NCI-H82 treated with DMSO at 0.1 percent for 48 hours (cell line): ENCODE measurements at regions not wholly inside any gene's neighbourhood (a gene's known extent, or its start where the extent isn't known, plus 50 kb on each side); places are given as distances from the start of the nearest gene placed in this dataset.

Experiments used
- DNase-seq: peaks from one replicate; lab custom pipeline; 2025; ENCODE audit not compliant: unreplicated experiment; lab: John Stamatoyannopoulos, UW

- DNase-seq, result no peak
Observed at GRCh38 chr2:37781028-37781427, 109.6 kb upstream of the CDC42EP3 start.

DNA sequence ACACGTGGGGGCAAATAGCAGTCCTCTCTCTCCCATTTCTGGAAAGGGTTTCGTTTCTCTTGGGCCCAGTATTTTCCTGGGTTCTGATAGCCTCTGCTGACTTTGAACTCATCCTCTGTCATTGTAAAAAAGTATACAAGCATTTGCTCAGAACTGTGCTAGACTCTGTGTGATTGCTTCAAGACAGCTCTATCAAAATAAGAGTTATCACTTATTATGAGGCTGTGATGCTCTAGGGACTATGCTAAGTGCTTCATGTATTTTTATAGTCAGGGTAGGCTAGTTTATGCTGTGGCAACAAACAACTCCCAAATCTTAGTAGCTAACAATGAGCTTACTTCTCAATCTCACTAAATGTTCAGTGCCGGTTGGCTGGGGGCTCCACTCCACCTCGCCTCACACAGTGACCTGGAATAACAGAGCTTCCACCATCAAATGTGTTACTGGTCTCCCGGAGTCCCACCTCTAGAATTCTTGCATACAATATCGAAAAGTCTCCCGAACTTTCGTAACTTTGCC, 110.8 kb upstream of the CDC42EP3 start:
- no peak for DNase-seq

DNA sequence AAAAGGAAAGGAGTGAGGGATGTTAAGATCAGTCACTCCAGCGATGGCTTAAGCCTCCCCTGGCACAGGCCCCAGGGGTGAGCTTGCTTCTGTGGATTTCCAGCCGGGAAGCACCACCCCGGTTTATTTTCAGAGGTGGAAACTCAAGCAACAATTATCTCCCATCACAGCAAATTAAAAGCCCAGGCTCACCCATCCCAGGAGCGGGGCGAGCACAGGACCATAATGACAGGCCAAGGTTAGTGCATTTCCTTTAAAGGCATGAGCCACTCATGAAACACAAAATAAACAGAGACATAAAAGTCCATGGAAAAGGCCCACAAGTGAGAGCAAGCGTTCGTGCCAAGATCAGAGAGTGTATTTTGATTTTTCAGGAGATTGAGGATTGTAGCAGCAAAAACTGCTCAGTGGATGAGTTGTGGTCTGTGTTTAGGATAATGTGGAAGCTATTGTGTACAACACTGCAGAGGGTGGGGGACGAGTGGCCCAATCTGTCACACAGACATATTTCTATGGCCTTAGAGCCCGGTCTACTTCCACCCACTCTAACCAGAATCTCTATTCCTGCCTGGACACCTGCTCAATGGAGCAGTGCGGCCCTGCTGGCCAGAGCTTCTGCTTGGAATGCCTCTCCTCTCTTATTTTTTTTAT, 111.4 kb upstream of the CDC42EP3 start:
- no peak for DNase-seq

DNA sequence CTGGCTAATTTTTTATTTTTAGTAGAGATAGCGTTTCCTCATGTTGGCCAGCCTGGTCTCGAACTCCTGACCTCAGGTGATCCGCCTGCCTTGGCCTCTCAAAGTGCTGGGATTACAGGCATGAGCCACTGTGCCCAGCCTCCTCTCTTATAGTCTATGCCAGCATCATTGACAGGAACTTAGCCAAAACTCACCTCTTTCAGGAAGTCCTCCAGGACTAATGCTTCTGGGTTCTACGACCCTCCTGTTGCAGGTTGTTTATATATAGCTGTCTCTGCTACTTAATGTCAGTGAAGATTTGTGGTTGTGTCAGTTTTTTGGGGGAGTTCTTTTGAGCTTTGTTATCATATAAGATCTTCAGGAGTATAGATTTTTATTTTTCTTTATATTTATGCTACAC, 112.1 kb upstream of the CDC42EP3 start:
- DNase-seq, result no peak

- no peak for DNase-seq
Observed at GRCh38 chr2:37784071-37784758, 112.8 kb upstream of the CDC42EP3 start.

DNA sequence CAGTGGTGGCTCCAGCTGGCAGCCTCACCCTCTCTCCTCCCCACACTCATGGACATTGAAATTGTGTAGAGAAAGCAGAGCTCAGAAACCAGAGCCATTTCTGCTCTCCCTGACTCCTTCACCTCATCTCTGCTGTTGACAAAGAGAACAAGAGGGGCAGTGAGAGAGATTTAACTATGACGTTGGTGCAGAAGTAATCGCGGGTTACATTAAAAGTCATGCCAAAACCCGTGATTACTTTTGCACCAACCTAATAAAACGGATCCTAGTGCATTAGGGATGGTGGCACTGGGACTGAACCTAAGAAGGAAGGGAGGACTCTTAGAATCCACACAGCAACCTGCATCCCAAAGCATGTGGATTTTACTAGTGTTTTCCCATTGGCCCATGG, 113.3 kb upstream of the CDC42EP3 start:
- DNase-seq, result no peak

GRCh38 chr2:37786191-37786698, 114.8 kb upstream of the CDC42EP3 start:
- no peak for DNase-seq

DNA sequence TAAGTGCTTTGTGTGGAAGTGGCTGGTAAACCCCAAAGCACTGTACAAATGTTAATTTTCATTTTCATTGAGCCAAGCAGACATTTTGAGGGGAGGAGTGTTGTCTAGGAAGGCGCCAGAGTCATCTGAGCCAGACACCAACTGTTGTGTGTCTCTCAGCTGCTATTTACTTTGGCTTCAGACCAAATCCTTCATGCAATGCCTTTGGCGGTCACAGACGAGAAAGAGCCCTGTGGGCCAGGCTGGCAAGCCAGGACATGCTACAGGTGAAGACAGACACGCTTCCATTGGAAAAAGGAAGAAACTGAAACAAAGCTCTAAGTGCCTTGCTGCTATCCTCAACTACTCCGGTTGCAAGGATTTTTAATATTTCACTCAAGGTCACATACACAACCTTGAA, 115.4 kb upstream of the CDC42EP3 start:
- DNase-seq, result no peak

- DNase-seq, result no peak
Observed at GRCh38 chr2:37788602-37789209, 117.3 kb upstream of the CDC42EP3 start.

- DNase-seq, result no peak
Observed at GRCh38 chr2:37790019-37790418, 118.6 kb upstream of the CDC42EP3 start.

GRCh38 chr2:37790462-37790861, 119.0 kb upstream of the CDC42EP3 start:
- DNase-seq, result no peak

DNA sequence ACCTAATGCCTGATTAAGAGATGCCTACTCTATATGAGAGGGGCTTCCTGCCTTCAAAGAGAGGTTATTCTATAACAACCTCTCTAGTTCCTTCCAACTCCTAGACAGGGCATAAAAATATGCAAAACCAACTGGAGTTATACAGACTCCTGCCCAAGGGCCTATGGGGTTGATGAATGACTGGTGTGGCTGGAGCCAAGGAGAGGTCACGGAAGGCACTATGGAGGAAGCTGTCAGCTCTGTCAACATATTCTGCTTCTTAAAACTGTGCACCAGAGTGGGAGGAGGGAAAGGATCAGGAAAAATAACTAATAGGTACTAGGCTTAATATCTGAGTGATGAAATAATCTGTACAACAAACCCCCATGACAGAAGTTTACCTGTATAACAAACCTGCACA, 120.9 kb upstream of the CDC42EP3 start:
- DNase-seq, result no peak

DNA sequence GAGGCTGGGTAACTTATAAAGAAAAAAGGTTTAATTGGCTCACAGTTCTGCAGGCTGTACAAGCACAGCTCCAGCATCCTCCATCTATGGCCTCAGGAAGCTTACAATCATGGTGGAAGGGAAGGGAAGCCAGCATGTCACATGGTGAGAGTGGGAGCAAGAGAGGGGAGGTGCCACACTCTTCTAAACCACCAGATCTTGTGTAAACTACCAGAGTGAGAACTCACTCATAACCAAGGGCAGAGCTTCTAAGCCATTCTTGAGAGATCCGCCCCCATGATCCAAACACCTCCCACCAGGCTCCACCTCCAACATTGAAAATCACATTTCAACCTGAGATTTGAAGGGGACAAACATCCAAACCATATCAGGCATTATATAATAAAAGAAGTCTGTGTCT, 121.6 kb upstream of the CDC42EP3 start:
- DNase-seq, result no peak

DNA sequence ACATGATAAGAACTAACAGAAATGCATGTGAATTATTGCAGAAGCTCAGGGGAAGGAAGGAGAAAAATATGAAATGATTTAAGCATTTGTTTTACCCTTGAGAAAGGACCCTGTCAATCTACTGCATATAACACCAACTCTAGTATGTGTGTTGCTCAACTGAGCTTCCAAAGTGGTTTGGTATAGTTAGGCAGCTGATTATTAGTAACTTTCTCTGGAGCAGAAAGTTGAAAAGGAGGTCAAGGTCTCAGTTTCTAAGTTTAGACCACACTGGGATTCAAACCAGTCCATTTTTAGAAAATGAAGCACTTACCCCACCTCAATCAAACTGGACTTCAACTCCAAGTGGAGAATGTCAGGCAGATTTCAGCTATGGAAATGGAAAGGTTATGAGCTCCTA, 123.3 kb upstream of the CDC42EP3 start:
- no peak for DNase-seq

DNA sequence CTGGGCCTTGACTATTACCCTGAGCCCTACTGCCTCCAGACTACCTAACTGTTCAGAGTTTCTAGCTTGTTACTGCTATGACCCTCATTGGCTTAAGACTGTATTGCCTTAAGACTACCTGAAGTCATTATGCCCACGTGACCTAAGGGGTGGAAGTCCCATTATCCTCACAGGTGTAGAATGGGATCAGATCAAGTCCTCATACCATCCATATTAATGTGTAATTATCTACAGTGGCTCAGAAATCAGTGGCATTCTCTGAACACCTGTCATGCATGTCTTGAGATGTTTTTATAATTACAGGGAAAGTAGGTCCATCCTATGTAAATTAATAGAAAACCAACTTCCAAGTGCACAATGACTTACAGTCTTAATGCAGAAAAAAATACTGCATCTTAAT, 124.0 kb upstream of the CDC42EP3 start:
- no peak for DNase-seq

DNA sequence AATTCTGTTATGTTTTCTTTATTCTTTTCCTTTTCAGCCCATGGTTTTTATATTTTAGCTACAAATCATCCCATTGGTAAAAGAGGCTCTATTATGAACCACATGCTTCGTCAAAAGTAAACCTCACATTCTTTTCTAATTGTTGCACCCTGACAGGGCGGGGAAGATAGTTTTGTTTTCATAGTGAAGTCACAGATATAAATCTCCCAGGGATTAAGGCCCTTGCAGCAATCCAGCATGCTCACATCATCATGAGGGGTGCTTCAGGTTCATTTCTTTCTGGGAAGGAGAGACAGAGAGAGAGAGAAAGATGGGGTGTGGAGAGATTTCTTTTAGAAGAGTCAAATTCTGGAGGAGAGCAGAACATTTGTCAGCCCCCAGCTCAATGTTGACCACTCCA, 124.5 kb upstream of the CDC42EP3 start:
- no peak for DNase-seq

DNA sequence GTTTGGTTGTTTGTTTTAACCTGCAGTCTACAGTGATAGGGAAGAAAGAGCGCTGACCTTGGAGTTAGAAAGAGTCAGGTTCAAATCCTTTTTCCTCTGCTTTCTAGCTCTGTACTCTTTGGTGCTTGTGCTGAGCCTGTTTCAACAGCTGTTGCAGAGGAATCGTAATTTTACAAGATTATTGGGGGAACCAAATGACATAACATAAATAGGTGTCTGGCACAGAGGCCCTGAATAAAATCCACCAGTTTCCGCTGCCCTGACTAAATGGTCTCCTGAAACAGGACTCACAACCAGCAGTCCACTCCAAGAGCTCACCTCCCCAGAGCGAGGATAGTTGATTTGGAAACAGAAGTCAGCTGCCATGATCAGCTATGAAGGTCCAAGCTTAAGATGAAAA, 125.0 kb upstream of the CDC42EP3 start:
- no peak for DNase-seq

- DNase-seq, result no peak
Observed at GRCh38 chr2:37797081-37797480, 125.6 kb upstream of the CDC42EP3 start.

- no peak for DNase-seq
Observed at GRCh38 chr2:37798315-37799005, 126.6 kb upstream of the RMDN2 start.

DNA sequence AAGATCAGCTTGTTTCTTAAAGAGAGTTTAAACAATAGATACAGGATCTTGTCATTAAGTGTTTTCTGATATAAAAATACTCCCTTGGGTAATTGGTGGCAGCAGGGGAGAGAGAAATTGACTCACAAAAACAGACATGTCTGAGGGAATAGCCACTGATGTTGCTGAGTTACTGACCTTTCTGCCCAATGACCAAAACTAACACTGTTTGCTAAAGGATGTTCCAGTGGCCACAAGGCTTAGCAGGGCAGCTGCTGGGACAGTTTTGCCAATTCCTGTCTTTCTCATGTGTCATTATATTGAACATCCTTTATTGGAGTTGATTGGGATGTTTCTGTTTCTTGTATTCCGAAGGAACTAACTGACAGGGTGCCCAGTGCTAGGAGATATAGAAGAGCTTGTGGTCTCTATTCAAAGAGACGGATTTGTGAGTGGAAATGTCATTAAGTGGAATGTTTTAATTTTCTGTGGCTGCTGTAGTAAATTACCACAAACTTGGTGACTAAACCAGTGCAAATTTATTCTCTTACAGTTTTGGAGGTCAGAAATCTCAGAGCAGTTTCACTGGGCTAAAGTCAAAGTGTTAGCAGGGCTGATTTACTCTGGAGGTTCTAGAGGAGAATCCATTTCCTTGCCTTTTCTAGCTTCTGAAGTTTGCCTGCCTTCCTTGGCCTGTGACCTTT, 124.8 kb upstream of the RMDN2 start:
- no peak for DNase-seq

DNA sequence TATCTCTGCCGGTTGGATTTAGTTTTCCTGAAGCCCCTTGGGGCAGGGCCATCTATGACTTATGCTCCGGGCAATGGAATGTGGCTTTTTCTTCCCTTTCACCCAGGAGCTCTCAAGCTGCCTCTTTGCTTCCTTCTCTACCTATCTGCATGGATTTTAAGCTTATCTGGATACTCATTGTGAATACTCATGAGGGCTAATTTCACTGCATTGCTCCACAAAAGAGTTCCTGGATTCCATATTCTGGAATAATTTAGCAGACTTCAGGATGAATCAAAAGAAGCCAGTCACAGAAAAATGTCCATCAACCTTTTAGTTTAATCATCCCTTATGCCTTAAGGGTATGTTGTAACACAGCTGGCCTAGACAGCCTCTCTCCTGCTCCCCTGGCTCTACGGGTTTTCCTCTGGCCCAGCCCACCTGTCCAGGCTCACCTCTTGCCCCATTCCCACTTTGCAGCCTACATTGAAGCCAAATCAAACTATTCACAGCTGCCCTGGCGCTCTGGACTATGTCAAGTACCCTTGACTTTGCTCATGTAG, 122.8 kb upstream of the RMDN2 start:
- DNase-seq, result no peak
